ENCODE measurements at regions not wholly inside any gene's neighbourhood (a gene's known extent, or its start where the extent isn't known, plus 50 kb on each side); places are given as distances from the start of the nearest gene placed in this dataset.

DNA sequence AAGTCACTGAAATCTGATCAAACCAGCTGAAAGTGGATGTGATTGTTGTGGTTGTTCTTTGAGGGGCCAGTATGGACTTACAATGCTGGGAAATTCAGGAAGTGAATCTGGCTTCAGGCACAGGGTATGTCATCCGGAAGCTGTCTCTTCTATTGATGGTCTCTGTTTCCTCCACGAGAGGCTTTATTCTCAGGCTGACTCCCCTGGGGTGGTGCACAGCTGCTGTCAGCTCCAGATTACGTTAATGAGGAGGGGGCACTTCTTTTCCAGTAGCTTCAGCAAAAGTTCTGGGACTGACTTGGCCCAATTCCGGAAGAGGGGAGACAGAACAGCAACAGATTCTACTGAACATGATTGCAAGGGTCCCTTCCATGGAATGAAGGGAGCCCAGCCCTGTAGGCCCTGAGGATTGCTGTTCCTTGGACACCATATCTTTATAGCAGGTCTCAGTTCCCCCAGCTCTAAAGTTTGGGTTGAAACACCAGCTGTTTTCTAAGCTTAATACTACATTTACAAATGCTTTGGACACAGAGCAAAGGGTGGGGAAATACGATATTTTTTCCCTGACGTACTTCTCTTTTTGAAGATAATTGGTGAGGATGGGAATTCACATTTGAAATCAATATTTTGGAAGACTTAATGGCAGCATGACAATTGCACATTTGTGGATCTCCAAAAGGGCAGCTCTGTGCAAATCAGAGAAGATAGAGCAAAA is 400.9 kb downstream of the TSN start:
- Mint-ChIP-seq H3K27ac (no peak overlapping the region), H3K4me1 (ENCODE audit: low read depth) (no peaks in the 10 kb centered on the region), H3K9me3 (ENCODE audit: low read depth) (no peaks in the 10 kb centered on the region), H3K4me3 (ENCODE audit: low read depth) (no peak overlapping the region), H3K36me3 (ENCODE audit: insufficient read depth) (no peaks in the 10 kb centered on the region), H3K27me3 (peaks cover 8% of the 10 kb centered on the region)
- no peak for TF ChIP-seq CTCF (IDR thresholded peaks at IDR 0.05; ENCODE audit: unreplicated experiment)
- no peak for DNase-seq (ENCODE audit: low spot score, unreplicated experiment)

GRCh38 chr2:122157158-122157557 is 401.7 kb downstream of the TSN start:
- Mint-ChIP-seq H3K4me1 (ENCODE audit: low read depth) (no peaks in the 10 kb centered on the region), H3K27me3 (peaks cover 8% of the 10 kb centered on the region), H3K9me3 (ENCODE audit: low read depth) (no peaks in the 10 kb centered on the region), H3K27ac (no peak overlapping the region), H3K4me3 (ENCODE audit: low read depth) (no peak overlapping the region), H3K36me3 (ENCODE audit: insufficient read depth) (no peaks in the 10 kb centered on the region)
- no peak for TF ChIP-seq CTCF (IDR thresholded peaks at IDR 0.05; ENCODE audit: unreplicated experiment)
- no peak for DNase-seq (ENCODE audit: low spot score, unreplicated experiment)

DNA sequence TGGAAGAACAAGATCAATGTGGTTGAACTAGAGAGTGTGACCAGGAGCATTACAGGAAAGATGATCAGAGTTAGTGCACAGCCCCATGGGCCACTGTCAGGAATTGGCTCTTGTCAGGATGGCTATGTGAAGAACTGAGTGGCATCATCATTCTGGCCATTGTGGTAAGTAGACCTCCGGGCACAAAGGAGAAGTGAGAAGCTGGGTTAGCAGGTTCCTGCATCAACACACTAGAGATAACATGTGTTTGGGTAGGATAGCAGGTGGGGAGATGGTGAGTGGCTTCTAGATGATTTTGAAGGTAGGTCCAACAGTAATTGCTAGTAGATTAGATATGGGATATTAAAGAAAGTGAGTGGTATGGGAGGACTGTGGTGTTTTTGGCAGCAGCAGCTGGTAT is 408.2 kb downstream of the TSN start:
- Mint-ChIP-seq H3K4me1 (ENCODE audit: low read depth) (no peaks in the 10 kb centered on the region), H3K27me3 (no peaks in the 10 kb centered on the region), H3K4me3 (ENCODE audit: low read depth) (no peak overlapping the region), H3K36me3 (ENCODE audit: insufficient read depth) (no peaks in the 10 kb centered on the region), H3K9me3 (ENCODE audit: low read depth) (no peaks in the 10 kb centered on the region), H3K27ac (no peak overlapping the region)
- TF ChIP-seq CTCF (IDR thresholded peaks at IDR 0.05; ENCODE audit: unreplicated experiment): no peak
- DNase-seq (ENCODE audit: low spot score, unreplicated experiment): no peak

- Mint-ChIP-seq H3K4me3 (ENCODE audit: low read depth) (no peak overlapping the region), H3K27me3 (no peaks in the 10 kb centered on the region), H3K4me1 (ENCODE audit: low read depth) (no peaks in the 10 kb centered on the region), H3K27ac (no peak overlapping the region), H3K36me3 (ENCODE audit: insufficient read depth) (no peaks in the 10 kb centered on the region), H3K9me3 (ENCODE audit: low read depth) (no peaks in the 10 kb centered on the region)
- TF ChIP-seq CTCF (IDR thresholded peaks at IDR 0.05; ENCODE audit: unreplicated experiment): no peak
- DNase-seq (ENCODE audit: low spot score, unreplicated experiment): no peak
Measured at GRCh38 chr2:122164964-122165363, 409.5 kb downstream of the TSN start.

DNA sequence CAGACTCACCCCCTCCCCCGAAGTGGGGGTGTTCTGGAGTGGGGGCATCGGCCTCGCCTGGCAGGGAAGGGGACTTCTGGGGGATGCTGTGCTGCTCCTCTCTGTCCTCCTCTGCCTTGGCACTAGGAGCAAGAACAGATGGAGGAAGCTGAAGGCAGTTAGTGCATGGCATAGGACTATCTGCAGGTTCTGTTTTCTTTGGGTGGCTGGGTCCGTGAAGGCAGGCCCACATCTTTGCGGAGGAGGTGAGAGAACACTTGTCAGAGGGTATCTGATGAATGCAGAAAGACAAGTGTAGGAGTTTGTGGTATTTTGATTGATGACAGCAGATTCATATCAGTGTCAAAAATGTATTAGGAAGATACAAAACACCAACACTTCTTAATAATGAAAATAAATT is 411.4 kb downstream of the TSN start:
- H3K4me1 Mint-ChIP-seq (ENCODE audit: low read depth): no peaks in the 10 kb centered on the region
- DNase-seq (ENCODE audit: low spot score, unreplicated experiment): no peak
- no peak overlapping the region for H3K4me3 Mint-ChIP-seq (ENCODE audit: low read depth)
- peaks cover 2% of the 10 kb centered on the region for H3K27me3 Mint-ChIP-seq
- no peaks in the 10 kb centered on the region for H3K9me3 Mint-ChIP-seq (ENCODE audit: low read depth)
- no peak for TF ChIP-seq CTCF (IDR thresholded peaks at IDR 0.05; ENCODE audit: unreplicated experiment)
- no peaks in the 10 kb centered on the region for H3K36me3 Mint-ChIP-seq (ENCODE audit: insufficient read depth)
- H3K27ac Mint-ChIP-seq: no peak overlapping the region
